Lower leg skin (tissue), 3 donors: ENCODE measurements at regions not wholly inside any gene's neighbourhood (a gene's known extent, or its start where the extent isn't known, plus 50 kb on each side); places are given as distances from the start of the nearest gene placed in this dataset.

ENCODE experiments used
- CTCF ChIP-seq, 3 donors: fragments of 450-650 bp; IDR thresholded peaks; one replicate each; pipeline ENCODE4 v1.5.1; 2016; ENCODE audit warnings: antibody characterized with exemption in 3 of 3, mild to moderate bottlenecking in 3 of 3, moderate library complexity in 2 of 3
- POLR2A ChIP-seq, 2 donors: fragments of 450-650 bp; IDR thresholded peaks; one replicate each; pipeline ENCODE4 v1.6.1; 2016 to 2017; ENCODE audit warnings: antibody characterized with exemption in 2 of 2, mild to moderate bottlenecking in 1 of 2, moderate library complexity in 1 of 2

- TF ChIP-seq CTCF (IDR thresholded peaks at IDR 0.05): no peak
- no peak for TF ChIP-seq POLR2A (IDR thresholded peaks at IDR 0.05)
These were observed 228.5 kb upstream of the ADAMTS3 start for GRCh38 chr4:72797486-72797885.
